Upper lobe of left lung (tissue), 4 donors: ENCODE measurements at regions not wholly inside any gene's neighbourhood (a gene's known extent, or its start where the extent isn't known, plus 50 kb on each side); places are given as distances from the start of the nearest gene placed in this dataset.

ENCODE experiments used
- EP300 ChIP-seq, 4 donors: sonication (generic); formaldehyde crosslinking; IDR thresholded peaks; one replicate each; pipeline ENCODE4 v1.5.1; 2017; ENCODE audit warnings: antibody characterized with exemption in 4 of 4, control low read depth in 2 of 4
- POLR2A ChIP-seq, 4 donors: fragments of 450-650 bp; IDR thresholded peaks; one replicate each; pipeline ENCODE4 v1.5.1; 2016 to 2017; ENCODE audit warnings: antibody characterized with exemption in 4 of 4, mild to moderate bottlenecking in 2 of 4
- POLR2AphosphoS5 ChIP-seq, 2 donors: sonication (generic); formaldehyde crosslinking; IDR thresholded peaks; one replicate each; pipeline ENCODE4 v1.5.1; 2017; ENCODE audit warnings: antibody characterized with exemption in 2 of 2
- TF ChIP-seq, protein P1 (sequence below), 6 experiments: fragments of 450-650 bp in 4 of 6; fragments of 200-600 bp in 2 of 6; sonication (generic) in 2 of 6; IDR thresholded peaks; one replicate each; pipeline ENCODE4 v1.5.1; 2016 to 2019; ENCODE audit warnings: antibody characterized with exemption in 6 of 6

- TF ChIP-seq POLR2AphosphoS5 (IDR thresholded peaks at IDR 0.05) (no peak), EP300 (IDR thresholded peaks at IDR 0.05) (no peak), POLR2A (IDR thresholded peaks at IDR 0.05) (no peak)
- TF ChIP-seq, protein P1, sequence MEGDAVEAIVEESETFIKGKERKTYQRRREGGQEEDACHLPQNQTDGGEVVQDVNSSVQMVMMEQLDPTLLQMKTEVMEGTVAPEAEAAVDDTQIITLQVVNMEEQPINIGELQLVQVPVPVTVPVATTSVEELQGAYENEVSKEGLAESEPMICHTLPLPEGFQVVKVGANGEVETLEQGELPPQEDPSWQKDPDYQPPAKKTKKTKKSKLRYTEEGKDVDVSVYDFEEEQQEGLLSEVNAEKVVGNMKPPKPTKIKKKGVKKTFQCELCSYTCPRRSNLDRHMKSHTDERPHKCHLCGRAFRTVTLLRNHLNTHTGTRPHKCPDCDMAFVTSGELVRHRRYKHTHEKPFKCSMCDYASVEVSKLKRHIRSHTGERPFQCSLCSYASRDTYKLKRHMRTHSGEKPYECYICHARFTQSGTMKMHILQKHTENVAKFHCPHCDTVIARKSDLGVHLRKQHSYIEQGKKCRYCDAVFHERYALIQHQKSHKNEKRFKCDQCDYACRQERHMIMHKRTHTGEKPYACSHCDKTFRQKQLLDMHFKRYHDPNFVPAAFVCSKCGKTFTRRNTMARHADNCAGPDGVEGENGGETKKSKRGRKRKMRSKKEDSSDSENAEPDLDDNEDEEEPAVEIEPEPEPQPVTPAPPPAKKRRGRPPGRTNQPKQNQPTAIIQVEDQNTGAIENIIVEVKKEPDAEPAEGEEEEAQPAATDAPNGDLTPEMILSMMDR (IDR thresholded peaks at IDR 0.05) = no peak
Observed at GRCh38 chrX:137431693-137432488, 134.0 kb upstream of the ZIC3 start.
